GM18520 (cell line): ENCODE measurements at regions not wholly inside any gene's neighbourhood (a gene's known extent, or its start where the extent isn't known, plus 50 kb on each side); places are given as distances from the start of the nearest gene placed in this dataset.

Experiments
- ATAC-seq: cut with Tn5 transposase; IDR thresholded peaks from one replicate; pipeline ENCODE4 v1.9.1; 2021; ENCODE audit not compliant: unreplicated experiment

GRCh38 chr13:31895691-31896090 lies 135.9 kb upstream of the FRY start:
- no peak for ATAC-seq

GRCh38 chr13:31896427-31896826 lies 135.1 kb upstream of the FRY start:
- ATAC-seq, result peak; percentile 37

- ATAC-seq, result no peak
Measured at GRCh38 chr13:31898378-31899071, 133.0 kb upstream of the FRY start.

GRCh38 chr13:31901985-31902384 lies 129.6 kb upstream of the FRY start:
- ATAC-seq, result no peak

- no peak for ATAC-seq
Measured at GRCh38 chr13:31903111-31903815, 128.3 kb upstream of the FRY start.

GRCh38 chr13:31904941-31905824 lies 126.4 kb upstream of the FRY start:
- no peak for ATAC-seq

- no peak for ATAC-seq
Measured at GRCh38 chr13:31905961-31906360, 125.6 kb upstream of the FRY start.

GRCh38 chr13:31908696-31909411 lies 122.7 kb upstream of the FRY start:
- ATAC-seq, result no peak

GRCh38 chr13:31909864-31910551 lies 121.6 kb upstream of the FRY start:
- ATAC-seq, result no peak

GRCh38 chr13:31910633-31911032 lies 120.9 kb upstream of the FRY start:
- no peak for ATAC-seq

GRCh38 chr13:31912647-31913401 lies 118.8 kb upstream of the FRY start:
- ATAC-seq, result no peak

- ATAC-seq, result no peak
Measured at GRCh38 chr13:31913459-31913858, 118.1 kb upstream of the FRY start.

GRCh38 chr13:31914843-31915242 lies 116.7 kb upstream of the FRY start:
- ATAC-seq, result no peak

GRCh38 chr13:31918707-31919106 lies 112.9 kb upstream of the FRY start:
- no peak for ATAC-seq

- ATAC-seq, result no peak
Measured at GRCh38 chr13:31919241-31919640, 112.3 kb upstream of the FRY start.

- no peak for ATAC-seq
Measured at GRCh38 chr13:31919971-31920726, 111.4 kb upstream of the FRY start.

- ATAC-seq, result no peak
Measured at GRCh38 chr13:31920727-31921100, 110.9 kb upstream of the FRY start.

- ATAC-seq, result no peak
Measured at GRCh38 chr13:31922724-31923123, 108.8 kb upstream of the FRY start.

GRCh38 chr13:31923134-31923763 lies 108.3 kb upstream of the FRY start:
- ATAC-seq, result no peak
